DMS53 (cell line): ENCODE measurements at regions not wholly inside any gene's neighbourhood (a gene's known extent, or its start where the extent isn't known, plus 50 kb on each side); places are given as distances from the start of the nearest gene placed in this dataset.

Source experiments
- DNase-seq: peaks from one replicate; lab custom pipeline; 2025; lab: John Stamatoyannopoulos, UW

- DNase-seq: no peak
Observed at GRCh38 chrX:68927178-68927577, 98.4 kb downstream of the EFNB1 start.

- DNase-seq: no peak
Observed at GRCh38 chrX:68923147-68923546, 94.3 kb downstream of the EFNB1 start.

DNA sequence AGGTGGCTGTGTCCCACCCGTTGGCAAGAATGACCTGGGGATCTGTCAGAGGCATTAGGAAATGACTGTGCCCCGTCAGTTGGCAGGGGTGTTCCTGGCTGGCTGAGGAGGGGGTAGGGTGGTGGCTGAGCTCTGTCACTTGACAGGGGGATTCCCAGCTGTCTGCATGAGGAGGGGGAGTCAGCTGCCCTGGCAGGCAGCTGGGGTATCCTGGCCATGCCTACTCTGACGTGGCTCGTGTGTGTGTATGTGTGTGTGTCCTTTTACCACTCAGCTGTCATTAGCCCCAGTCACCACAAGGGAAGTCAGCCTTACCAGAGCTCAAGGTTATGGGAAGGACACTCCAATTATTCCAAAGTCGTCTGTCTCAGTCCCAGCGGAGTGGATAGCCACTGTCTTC lies 93.2 kb downstream of the EFNB1 start:
- no peak for DNase-seq

- no peak for DNase-seq
Observed at GRCh38 chrX:68920561-68920960, 91.7 kb downstream of the EFNB1 start.

DNA sequence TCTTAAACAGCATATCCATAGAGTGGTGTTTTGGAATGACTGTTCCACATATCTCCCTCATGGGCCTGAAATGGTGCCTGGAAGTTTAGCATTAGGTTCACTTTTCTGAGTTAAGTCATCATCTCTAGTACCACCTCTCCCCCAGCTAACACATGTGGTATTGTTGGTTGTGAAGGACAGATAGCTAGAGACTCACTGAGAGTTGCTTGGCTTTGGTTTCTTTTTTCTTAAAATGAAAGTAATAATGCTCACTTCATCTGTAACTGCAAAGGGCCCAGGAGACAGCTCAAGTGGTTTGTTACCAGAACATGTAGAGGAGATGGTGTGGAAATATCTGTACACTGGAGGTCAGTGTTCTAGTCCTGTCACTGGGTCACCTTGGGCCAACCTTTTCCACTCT lies 90.9 kb downstream of the EFNB1 start:
- DNase-seq: no peak

GRCh38 chrX:68918202-68918601 lies 89.4 kb downstream of the EFNB1 start:
- DNase-seq: no peak

- no peak for DNase-seq
Observed at GRCh38 chrX:68917799-68918198, 89.0 kb downstream of the EFNB1 start.

DNA sequence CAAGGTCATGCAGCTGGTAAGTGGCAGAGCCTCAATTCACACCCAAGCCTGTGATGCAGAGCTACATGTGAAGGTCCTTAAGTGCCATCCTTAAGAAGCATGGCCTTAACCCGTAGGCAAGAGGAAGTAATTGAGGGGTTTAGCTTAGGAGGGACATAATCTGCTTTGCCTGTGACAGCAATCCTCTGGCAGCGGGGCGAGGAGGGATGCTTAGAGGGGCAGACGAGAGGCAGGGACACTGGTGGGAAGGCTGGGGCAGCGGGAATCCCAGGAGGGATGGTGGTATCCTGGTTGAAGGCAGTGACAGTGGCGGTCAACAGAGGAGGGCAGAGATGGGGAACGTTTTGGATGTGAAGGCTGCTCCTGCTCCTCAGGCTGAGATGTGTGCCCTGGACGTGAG lies 88.1 kb downstream of the EFNB1 start:
- no peak for DNase-seq

GRCh38 chrX:68915778-68916177 lies 87.0 kb downstream of the EFNB1 start:
- DNase-seq: no peak

DNA sequence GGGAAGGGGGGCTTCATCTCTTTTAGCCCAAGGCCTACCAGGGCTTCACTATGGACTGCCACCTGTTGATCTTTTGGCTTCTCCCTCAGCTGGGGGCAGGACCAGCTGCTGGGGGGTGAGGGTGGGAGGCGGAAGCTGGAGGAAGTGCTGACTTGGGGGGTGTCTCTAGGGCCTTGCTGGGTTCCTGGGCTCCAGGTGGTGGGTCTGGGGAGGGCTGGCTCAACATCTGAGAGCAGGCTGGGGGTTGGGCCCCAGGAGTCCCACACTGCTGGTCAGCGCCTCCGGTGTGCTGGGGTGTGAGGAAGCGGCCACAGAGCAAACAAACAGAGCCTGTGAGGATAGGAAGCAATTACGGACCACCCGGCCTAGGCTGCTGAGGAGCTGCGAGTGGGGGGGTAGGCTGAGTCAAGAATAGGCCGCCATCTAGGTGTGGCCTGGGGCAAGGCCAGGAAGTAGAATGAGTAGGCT lies 85.7 kb downstream of the EFNB1 start:
- no peak for DNase-seq

DNA sequence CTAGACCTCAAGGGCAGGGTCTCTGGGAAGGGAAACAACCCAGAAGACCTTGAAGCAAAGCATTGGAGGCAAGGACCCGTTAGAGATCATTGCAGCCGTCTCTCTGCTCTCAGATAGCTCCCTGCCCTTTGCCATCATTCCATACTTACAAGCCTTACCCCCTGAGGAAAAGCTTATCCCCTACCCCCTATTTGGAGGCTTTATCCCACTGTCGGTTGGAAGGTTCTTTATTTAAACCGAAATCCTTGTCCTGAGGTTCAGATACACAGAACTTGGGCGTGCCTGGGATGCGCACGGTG lies 84.4 kb downstream of the EFNB1 start:
- no peak for DNase-seq

DNA sequence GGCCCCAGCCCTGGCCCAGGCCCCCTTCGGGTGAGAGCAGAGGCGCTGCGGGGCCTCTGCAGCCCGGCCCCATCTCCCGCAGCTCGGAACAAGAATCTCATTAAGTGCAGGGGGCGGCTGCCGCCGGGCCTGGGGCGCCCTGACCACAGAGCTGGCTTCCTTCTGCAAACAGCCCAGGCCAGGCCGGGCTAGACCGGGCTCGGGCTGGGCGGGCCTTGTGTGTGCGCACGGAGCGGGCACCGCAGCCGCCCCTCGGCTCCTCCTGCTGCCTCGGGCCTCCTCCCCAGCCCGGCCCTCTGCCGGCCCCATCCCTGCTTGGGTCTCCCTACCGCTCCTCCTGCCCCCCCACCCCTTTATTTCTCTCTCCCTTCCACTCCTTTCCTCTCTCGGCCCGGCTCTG lies 83.3 kb downstream of the EFNB1 start:
- no peak for DNase-seq

- no peak for DNase-seq
Observed at GRCh38 chrX:68910731-68911428, 82.1 kb downstream of the EFNB1 start.

DNA sequence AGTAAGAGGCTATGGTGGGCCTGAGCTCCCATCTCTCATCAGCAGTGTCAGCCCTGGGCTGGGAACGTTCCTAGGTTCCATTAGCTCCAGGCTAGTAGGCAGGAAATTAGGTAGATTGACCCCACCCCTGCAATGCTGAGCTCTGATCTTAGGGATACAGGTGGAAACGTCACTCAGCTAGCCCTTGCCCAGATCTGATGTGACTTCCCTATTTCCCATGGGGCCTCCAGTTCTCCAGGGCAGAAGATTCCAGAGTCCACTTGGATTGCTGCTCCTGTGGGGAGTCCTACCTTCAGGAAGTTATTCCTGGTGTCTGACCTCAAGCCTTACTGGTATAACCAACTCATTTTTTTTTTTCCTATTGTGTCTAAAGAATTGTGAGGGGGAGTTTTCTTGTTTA lies 81.1 kb downstream of the EFNB1 start:
- no peak for DNase-seq

GRCh38 chrX:68908071-68908470 lies 79.2 kb downstream of the EFNB1 start:
- DNase-seq: no peak

- DNase-seq: no peak
Observed at GRCh38 chrX:68902706-68903504, 74.1 kb downstream of the EFNB1 start.

DNA sequence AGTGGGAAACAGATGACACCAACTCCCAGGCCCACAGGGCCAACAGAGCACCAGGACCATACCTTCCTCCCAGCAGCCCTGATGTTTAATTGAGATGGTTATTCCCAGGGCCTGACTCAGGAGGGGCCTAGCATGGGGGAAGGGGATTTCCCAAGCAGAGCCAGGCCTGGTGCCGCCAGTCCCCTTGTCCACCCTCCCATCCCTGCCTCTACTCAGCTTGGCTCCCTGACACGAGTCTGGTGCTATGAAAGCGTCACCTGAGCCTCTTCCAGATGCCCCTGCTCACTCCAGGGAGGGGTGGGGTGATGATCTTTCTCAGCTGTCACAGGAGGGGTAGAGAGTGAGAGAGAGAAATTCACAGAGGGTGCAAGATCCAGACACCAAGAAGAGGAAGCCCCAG lies 72.7 kb downstream of the EFNB1 start:
- no peak for DNase-seq

GRCh38 chrX:68898598-68898997 lies 69.8 kb downstream of the EFNB1 start:
- no peak for DNase-seq

DNA sequence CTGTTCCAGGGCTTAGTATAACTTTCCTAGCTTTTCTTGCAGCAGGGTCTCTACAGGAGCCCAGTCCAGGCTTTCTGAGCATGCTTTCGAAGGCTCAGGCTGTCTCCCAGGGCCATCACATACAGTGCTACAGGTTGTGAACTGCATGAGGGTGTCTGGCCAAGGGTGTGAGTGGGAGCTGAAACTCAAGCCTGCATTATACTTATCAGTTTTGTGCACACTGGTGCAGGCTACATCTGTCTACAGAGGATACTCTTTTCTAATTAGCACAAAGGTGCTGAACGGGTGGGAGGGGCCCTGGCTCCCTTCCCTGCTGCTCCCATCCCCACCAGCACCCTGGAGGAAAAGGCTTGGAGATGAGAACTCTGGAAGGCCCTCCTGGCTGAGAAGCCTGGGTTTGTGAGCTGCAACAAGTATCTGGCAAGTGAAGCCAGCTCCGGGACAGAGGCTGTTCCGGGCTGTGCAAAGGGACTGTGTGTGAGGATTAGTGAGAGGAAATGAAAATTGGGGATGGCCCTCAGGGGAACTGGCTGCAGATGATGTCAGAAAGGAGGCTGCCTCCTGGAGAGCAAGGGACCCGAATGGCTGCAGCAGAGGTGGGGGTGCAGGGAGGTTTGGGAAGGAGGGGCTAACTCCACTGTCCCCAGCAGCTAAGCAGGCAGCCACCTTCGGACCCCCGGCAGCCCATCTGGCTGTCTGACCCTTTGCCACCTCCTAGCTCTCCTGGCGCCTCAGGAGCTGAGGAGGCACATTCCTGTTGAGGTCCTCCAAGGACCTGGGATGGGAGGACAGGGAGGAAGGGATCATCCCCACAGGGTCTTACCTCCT lies 68.5 kb downstream of the EFNB1 start:
- no peak for DNase-seq

DNA sequence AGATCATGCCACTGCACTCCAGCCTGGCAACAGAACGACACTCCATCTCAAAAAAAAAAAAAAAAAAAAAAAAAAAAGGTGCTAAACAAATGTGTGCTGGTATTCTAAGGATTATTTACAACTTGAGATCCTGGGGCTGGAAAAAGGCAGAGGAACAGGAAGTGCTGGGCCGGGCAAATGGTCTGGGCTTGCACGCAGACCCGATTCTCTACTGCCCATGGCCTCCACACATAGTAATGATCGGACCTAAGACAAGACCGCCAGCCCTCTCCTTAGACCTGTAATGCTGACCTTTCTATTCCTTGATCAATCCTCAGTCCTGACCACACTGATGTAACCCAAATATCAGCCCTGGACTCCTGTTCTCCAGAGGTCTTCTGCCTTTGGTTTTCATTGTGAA lies 67.8 kb downstream of the EFNB1 start:
- DNase-seq: no peak

DNA sequence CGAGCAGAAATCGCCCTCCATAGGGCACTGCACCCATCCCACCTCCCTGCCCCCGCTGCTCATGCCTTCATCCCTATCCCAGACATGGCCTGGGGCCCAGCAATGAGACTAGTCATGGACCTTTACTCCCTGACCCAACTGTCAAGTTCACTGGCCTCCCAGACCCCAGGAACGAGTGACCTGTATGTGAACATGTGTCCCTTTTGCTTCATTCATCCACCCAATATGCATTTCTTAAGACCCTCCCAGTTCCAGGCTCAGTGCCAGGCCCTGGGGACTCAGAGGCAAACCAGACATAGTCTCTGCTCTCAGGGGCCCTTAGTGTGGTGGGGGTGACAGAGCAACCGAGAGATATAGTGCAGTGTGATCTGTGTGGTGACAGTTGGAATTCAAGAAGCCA lies 67.0 kb downstream of the EFNB1 start:
- no peak for DNase-seq

DNA sequence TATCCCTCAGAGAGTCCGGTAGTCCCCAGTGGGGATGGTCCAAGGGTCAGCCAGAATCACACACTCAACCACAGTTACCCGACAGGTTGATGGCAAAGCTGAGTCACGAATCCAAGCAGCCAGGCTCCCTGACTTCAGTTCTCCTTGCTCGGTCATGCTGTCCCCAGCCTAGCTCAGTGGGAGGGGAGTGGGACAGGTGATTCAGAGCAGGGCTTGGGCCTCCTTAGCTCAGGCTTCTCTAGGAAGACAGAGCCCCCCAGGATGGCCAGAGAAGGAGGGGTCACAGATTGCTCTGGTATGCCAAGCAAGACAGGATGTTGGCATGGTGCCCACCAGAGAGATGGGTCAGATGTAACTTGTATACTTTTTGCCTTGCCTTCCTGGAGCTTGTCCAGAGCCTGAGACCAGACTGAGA lies 66.5 kb downstream of the EFNB1 start:
- DNase-seq: peak; percentile 85
